ENCODE measurements at regions not wholly inside any gene's neighbourhood (a gene's known extent, or its start where the extent isn't known, plus 50 kb on each side); places are given as distances from the start of the nearest gene placed in this dataset.

DNA sequence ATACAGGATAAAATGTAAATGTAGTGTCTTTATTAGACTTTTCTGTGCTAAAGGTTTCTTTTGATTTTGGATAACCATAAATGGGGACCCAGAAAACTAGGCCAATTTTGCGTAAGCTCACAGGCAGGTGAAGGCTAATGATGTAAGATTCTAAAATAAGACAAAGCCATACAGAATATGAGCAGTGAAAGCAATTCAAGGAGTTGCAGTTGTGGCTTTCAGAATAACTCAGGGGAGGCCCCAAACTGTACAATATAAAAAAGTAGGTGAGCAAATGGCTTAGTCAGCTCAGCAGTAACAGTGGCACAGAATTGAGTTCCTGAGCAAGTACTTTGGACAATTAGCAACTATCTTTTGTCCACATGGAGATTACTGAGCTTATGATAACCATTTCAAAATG, 81.7 kb upstream of the NRP1 start:
- Histone ChIP-seq H3K4me1 (ENCODE audit: control insufficient read depth in 2 of 2, insufficient read depth in 2 of 2, low read length in 2 of 2) (no peaks in the 10 kb centered on the region), H2AFZ (ENCODE audit: insufficient read depth, low read depth, low read length, poor library complexity, severe bottlenecking) (no peak overlapping the region), H3K4me2 (replicated peaks; ENCODE audit: low read depth, low read length, poor library complexity, severe bottlenecking) (no peak overlapping the region), H3K36me3 (replicated peaks in 1 of 2; ENCODE audit: control extremely low read depth in 1 of 2, control insufficient read depth in 1 of 2, extremely low read depth in 1 of 2, insufficient read depth in 2 of 2, low read length in 1 of 2) (no peaks in the 10 kb centered on the region), H3K27ac (ENCODE audit: low read length in 2 of 2) (no peak overlapping the region), H3K4me3 (ENCODE audit: control extremely low read depth in 1 of 5, extremely low read depth in 1 of 5, insufficient read depth in 1 of 5, low read depth in 2 of 5, low read length in 4 of 5) (no peak overlapping the region), H3K9ac (ENCODE audit: low read length) (no peak overlapping the region), H3K27me3 (replicated peaks in 1 of 4; ENCODE audit: control extremely low read depth in 1 of 4, control insufficient read depth in 3 of 4, insufficient read depth in 4 of 4, low read length in 3 of 4) (no peaks in the 10 kb centered on the region), H3K79me2 (ENCODE audit: control insufficient read depth, insufficient read depth, low read length) (no peaks in the 10 kb centered on the region), H4K20me1 (ENCODE audit: control insufficient read depth, insufficient read depth, low read length, poor library complexity, severe bottlenecking) (no peaks in the 10 kb centered on the region), H3K9me3 (ENCODE audit: control extremely low read depth in 1 of 3, control insufficient read depth in 2 of 3, insufficient read depth in 1 of 3, low read length in 2 of 3) (no peaks in the 10 kb centered on the region)
- no peak overlapping the region for H3K27ac Mint-ChIP-seq
- DNase-seq (no peak), ATAC-seq (ENCODE audit: low read depth) (no peak)
- TF ChIP-seq EZH2 (IDR thresholded peaks at IDR 0.05; ENCODE audit: borderline replicate concordance, insufficient read depth, low read depth, low read length, poor library complexity, severe bottlenecking), result no peak
- TF ChIP-seq, protein P1, sequence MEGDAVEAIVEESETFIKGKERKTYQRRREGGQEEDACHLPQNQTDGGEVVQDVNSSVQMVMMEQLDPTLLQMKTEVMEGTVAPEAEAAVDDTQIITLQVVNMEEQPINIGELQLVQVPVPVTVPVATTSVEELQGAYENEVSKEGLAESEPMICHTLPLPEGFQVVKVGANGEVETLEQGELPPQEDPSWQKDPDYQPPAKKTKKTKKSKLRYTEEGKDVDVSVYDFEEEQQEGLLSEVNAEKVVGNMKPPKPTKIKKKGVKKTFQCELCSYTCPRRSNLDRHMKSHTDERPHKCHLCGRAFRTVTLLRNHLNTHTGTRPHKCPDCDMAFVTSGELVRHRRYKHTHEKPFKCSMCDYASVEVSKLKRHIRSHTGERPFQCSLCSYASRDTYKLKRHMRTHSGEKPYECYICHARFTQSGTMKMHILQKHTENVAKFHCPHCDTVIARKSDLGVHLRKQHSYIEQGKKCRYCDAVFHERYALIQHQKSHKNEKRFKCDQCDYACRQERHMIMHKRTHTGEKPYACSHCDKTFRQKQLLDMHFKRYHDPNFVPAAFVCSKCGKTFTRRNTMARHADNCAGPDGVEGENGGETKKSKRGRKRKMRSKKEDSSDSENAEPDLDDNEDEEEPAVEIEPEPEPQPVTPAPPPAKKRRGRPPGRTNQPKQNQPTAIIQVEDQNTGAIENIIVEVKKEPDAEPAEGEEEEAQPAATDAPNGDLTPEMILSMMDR (IDR thresholded peaks at IDR 0.05), result no peak
- no peaks in the 10 kb centered on the region for H3K4me1 Mint-ChIP-seq
- ChIA-PET CTCF (no interaction called here), POLR2A (no interaction called here)
- intact Hi-C loops (cut with micrococcal nuclease), result no loop called here
- WGBS (ENCODE audit: insufficient coverage), result no CpG with 5 or more reads among the region's 1 CpG
- no peaks in the 10 kb centered on the region for H3K27me3 Mint-ChIP-seq
- no peaks in the 10 kb centered on the region for H3K9me3 Mint-ChIP-seq (ENCODE audit: insufficient read depth)
- no peak overlapping the region for H3K4me3 Mint-ChIP-seq

DNA sequence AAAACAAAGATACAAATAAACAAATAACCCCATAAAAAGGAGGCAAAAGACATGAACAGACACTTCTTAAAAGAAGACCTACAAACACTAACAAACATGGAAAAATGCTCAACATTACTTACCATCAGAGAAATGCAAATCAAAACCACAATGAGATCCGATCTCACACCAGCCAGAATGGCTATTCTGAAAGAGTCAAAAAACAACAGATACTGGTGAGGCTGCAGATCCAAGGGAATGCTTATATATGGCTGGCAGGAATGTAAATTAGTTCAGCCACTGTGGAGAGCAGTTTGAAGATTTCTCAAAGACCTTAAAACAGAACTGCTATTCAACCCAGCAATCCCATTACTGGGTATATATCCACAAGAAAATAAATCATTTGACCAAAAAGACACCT, 80.4 kb upstream of the NRP1 start:
- DNase-seq (no peak), ATAC-seq (ENCODE audit: low read depth) (no peak)
- H3K9me3 ChIP-seq (ENCODE audit: control extremely low read depth in 1 of 3, control insufficient read depth in 2 of 3, insufficient read depth in 1 of 3, low read length in 2 of 3), result peaks cover 0 to 1% (median 0%) of the 10 kb centered on the region in 3 donors
- no peak overlapping the region for H3K4me2 ChIP-seq (replicated peaks; ENCODE audit: low read depth, low read length, poor library complexity, severe bottlenecking)
- H3K27ac ChIP-seq (ENCODE audit: low read length in 2 of 2), result no peak overlapping the region
- no peak overlapping the region for H2AFZ ChIP-seq (ENCODE audit: insufficient read depth, low read depth, low read length, poor library complexity, severe bottlenecking)
- H3K9me3 Mint-ChIP-seq (ENCODE audit: insufficient read depth), result no peaks in the 10 kb centered on the region
- H3K4me1 Mint-ChIP-seq, result no peaks in the 10 kb centered on the region
- no peaks in the 10 kb centered on the region for H3K4me1 ChIP-seq (ENCODE audit: control insufficient read depth in 2 of 2, insufficient read depth in 2 of 2, low read length in 2 of 2)
- H3K4me3 ChIP-seq (ENCODE audit: control extremely low read depth in 1 of 5, extremely low read depth in 1 of 5, insufficient read depth in 1 of 5, low read depth in 2 of 5, low read length in 4 of 5), result no peak overlapping the region
- no CpG with 5 or more reads among the region's 1 CpG for whole genome bisulfite sequencing (ENCODE audit: insufficient coverage)
- H3K27me3 Mint-ChIP-seq, result no peaks in the 10 kb centered on the region
- H3K27me3 ChIP-seq (replicated peaks in 1 of 4; ENCODE audit: control extremely low read depth in 1 of 4, control insufficient read depth in 3 of 4, insufficient read depth in 4 of 4, low read length in 3 of 4), result no peaks in the 10 kb centered on the region
- H3K9ac ChIP-seq (ENCODE audit: low read length), result no peak overlapping the region
- ChIA-PET POLR2A (no interaction called here), CTCF (no interaction called here)
- no peak for TF ChIP-seq EZH2 (IDR thresholded peaks at IDR 0.05; ENCODE audit: borderline replicate concordance, insufficient read depth, low read depth, low read length, poor library complexity, severe bottlenecking)
- TF ChIP-seq, protein P1 (IDR thresholded peaks at IDR 0.05), result no peak
- H3K36me3 ChIP-seq (replicated peaks in 1 of 2; ENCODE audit: control extremely low read depth in 1 of 2, control insufficient read depth in 1 of 2, extremely low read depth in 1 of 2, insufficient read depth in 2 of 2, low read length in 1 of 2), result no peaks in the 10 kb centered on the region
- intact Hi-C loops (cut with micrococcal nuclease), result no loop called here
- no peaks in the 10 kb centered on the region for H4K20me1 ChIP-seq (ENCODE audit: control insufficient read depth, insufficient read depth, low read length, poor library complexity, severe bottlenecking)
- no peak overlapping the region for H3K27ac Mint-ChIP-seq
- H3K4me3 Mint-ChIP-seq, result no peak overlapping the region
- H3K79me2 ChIP-seq (ENCODE audit: control insufficient read depth, insufficient read depth, low read length), result no peaks in the 10 kb centered on the region

All from B cell (primary cell).